ENCODE measurements at regions not wholly inside any gene's neighbourhood (a gene's known extent, or its start where the extent isn't known, plus 50 kb on each side); places are given as distances from the start of the nearest gene placed in this dataset.
"Not testable (repeated sequence)": the region's sequence is repeated elsewhere in the genome, so short reads cannot be mapped to it uniquely, and the experiment has no call there.

GRCh38 chr6:11486959-11487358 is 50.6 kb upstream of the TMEM170B start:
- DNase-seq: no peak

- no peak for DNase-seq
Measured at GRCh38 chr6:11486486-11486885, 51.1 kb upstream of the TMEM170B start.

GRCh38 chr6:11486051-11486450 is 51.5 kb upstream of the TMEM170B start:
- no peak for DNase-seq

- no peak for DNase-seq
Measured at GRCh38 chr6:11485271-11485670, 52.3 kb upstream of the TMEM170B start.

- no peak for DNase-seq
Measured at GRCh38 chr6:11484441-11484840, 53.1 kb upstream of the TMEM170B start.

GRCh38 chr6:11482616-11483015 is 54.9 kb upstream of the TMEM170B start:
- no peak for DNase-seq

- no peak for DNase-seq
Measured at GRCh38 chr6:11480541-11480940, 57.0 kb upstream of the TMEM170B start.

GRCh38 chr6:11479296-11479695 is 58.3 kb upstream of the TMEM170B start:
- no peak for DNase-seq

GRCh38 chr6:11478586-11478985 is 59.0 kb upstream of the TMEM170B start:
- no peak for DNase-seq

GRCh38 chr6:11475016-11475415 is 62.5 kb upstream of the TMEM170B start:
- DNase-seq: no peak

GRCh38 chr6:11473008-11473740 is 64.4 kb upstream of the TMEM170B start:
- no peak for DNase-seq

GRCh38 chr6:11471261-11471660 is 66.3 kb upstream of the TMEM170B start:
- DNase-seq: no peak

GRCh38 chr6:11469684-11470083 is 67.9 kb upstream of the TMEM170B start:
- DNase-seq: no peak

GRCh38 chr6:11468271-11468670 is 69.3 kb upstream of the TMEM170B start:
- not testable (repeated sequence) for DNase-seq

- no peak for DNase-seq
Measured at GRCh38 chr6:11467364-11467763, 70.2 kb upstream of the TMEM170B start.

GRCh38 chr6:11463398-11463780 is 74.2 kb upstream of the TMEM170B start:
- DNase-seq: no peak

GRCh38 chr6:11462742-11463397 is 74.7 kb upstream of the TMEM170B start:
- no peak for DNase-seq

- DNase-seq: no peak
Measured at GRCh38 chr6:11460837-11461661, 76.5 kb upstream of the TMEM170B start.

GRCh38 chr6:11460001-11460668 is 77.4 kb upstream of the TMEM170B start:
- DNase-seq: no peak

- DNase-seq: no peak
Measured at GRCh38 chr6:11459079-11459610, 78.4 kb upstream of the TMEM170B start.

- DNase-seq: no peak
Measured at GRCh38 chr6:11458509-11458908, 79.0 kb upstream of the TMEM170B start.

GRCh38 chr6:11457422-11457821 is 80.1 kb upstream of the TMEM170B start:
- DNase-seq: not testable (repeated sequence)

GRCh38 chr6:11452106-11452505 is 85.4 kb upstream of the TMEM170B start:
- not testable (repeated sequence) for DNase-seq
